Activated gamma-delta T cell treated with Interleukin-2 at 50 U/mL for 16 hours (primary cell): ENCODE measurements at regions not wholly inside any gene's neighbourhood (a gene's known extent, or its start where the extent isn't known, plus 50 kb on each side); places are given as distances from the start of the nearest gene placed in this dataset.

Experiments
- DNase-seq: peaks from one replicate; pipeline ENCODE4 v3.0.0-alpha.2; 2020

- no peak for DNase-seq
Observed at GRCh38 chr14:76669770-76670169, 91.5 kb upstream of the VASH1 start.

- no peak for DNase-seq
Observed at GRCh38 chr14:76672123-76672522, 89.1 kb upstream of the VASH1 start.

- no peak for DNase-seq
Observed at GRCh38 chr14:76673261-76673660, 88.0 kb upstream of the VASH1 start.

- DNase-seq: no peak
Observed at GRCh38 chr14:76675046-76675445, 86.2 kb upstream of the VASH1 start.

- DNase-seq: no peak
Observed at GRCh38 chr14:76676539-76676938, 84.7 kb upstream of the VASH1 start.

- no peak for DNase-seq
Observed at GRCh38 chr14:76677534-76678145, 83.6 kb upstream of the VASH1 start.

GRCh38 chr14:76678244-76678800, 82.9 kb upstream of the VASH1 start:
- no peak for DNase-seq

- DNase-seq: no peak
Observed at GRCh38 chr14:76682367-76682766, 78.9 kb upstream of the VASH1 start.

- no peak for DNase-seq
Observed at GRCh38 chr14:76686646-76687045, 74.6 kb upstream of the VASH1 start.

GRCh38 chr14:76687611-76688382, 73.5 kb upstream of the VASH1 start:
- no peak for DNase-seq

- DNase-seq: no peak
Observed at GRCh38 chr14:76688383-76688671, 72.9 kb upstream of the VASH1 start.

- DNase-seq: no peak
Observed at GRCh38 chr14:76690502-76691105, 70.7 kb upstream of the VASH1 start.

- DNase-seq: no peak
Observed at GRCh38 chr14:76694106-76694505, 67.2 kb upstream of the VASH1 start.

GRCh38 chr14:76695263-76695920, 65.9 kb upstream of the VASH1 start:
- no peak for DNase-seq

- DNase-seq: no peak
Observed at GRCh38 chr14:76696361-76696760, 64.9 kb upstream of the VASH1 start.

GRCh38 chr14:76696791-76697190, 64.5 kb upstream of the VASH1 start:
- DNase-seq: no peak

GRCh38 chr14:76697246-76697905, 63.9 kb upstream of the VASH1 start:
- DNase-seq: no peak

GRCh38 chr14:76698191-76698590, 63.1 kb upstream of the VASH1 start:
- no peak for DNase-seq

GRCh38 chr14:76698631-76699030, 62.6 kb upstream of the VASH1 start:
- DNase-seq: no peak

- DNase-seq: no peak
Observed at GRCh38 chr14:76699209-76699938, 61.9 kb upstream of the VASH1 start.

GRCh38 chr14:76699939-76700590, 61.2 kb upstream of the VASH1 start:
- DNase-seq: no peak

- DNase-seq: no peak
Observed at GRCh38 chr14:76701436-76701835, 59.8 kb upstream of the VASH1 start.
